ENCODE measurements at regions not wholly inside any gene's neighbourhood (a gene's known extent, or its start where the extent isn't known, plus 50 kb on each side); places are given as distances from the start of the nearest gene placed in this dataset.
"Not testable (repeated sequence)": the region's sequence is repeated elsewhere in the genome, so short reads cannot be mapped to it uniquely, and the experiment has no call there.

- Histone ChIP-seq H3K14ac (ENCODE audit: low read length) (no peak overlapping the region), H4K12ac (ENCODE audit: low read depth, low read length) (no peak overlapping the region), H3K4me3 (ENCODE audit: low read depth, low read length) (no peak overlapping the region), H3K79me2 (ENCODE audit: control insufficient read depth, insufficient read depth, low read length, poor library complexity) (no peaks in the 10 kb centered on the region), H2AFZ (ENCODE audit: insufficient read depth, low read length, poor library complexity) (no peak overlapping the region), H3K36me3 (ENCODE audit: control insufficient read depth in 1 of 2, insufficient read depth in 2 of 2, low read length in 2 of 2) (no peaks in the 10 kb centered on the region), H2BK120ac (ENCODE audit: insufficient read depth, low read length, poor library complexity) (no peak overlapping the region), H3K27ac (ENCODE audit: low read depth, low read length) (no peak overlapping the region), H2BK12ac (ENCODE audit: low read length) (no peak overlapping the region), H4K8ac (ENCODE audit: low read depth, low read length) (no peak overlapping the region), H4K91ac (ENCODE audit: low read depth, low read length) (no peak overlapping the region), H3K23ac (ENCODE audit: low read length) (no peak overlapping the region), H3K27me3 (ENCODE audit: insufficient read depth, low read length) (no peaks in the 10 kb centered on the region), H3K4me1 (ENCODE audit: control insufficient read depth in 1 of 2, insufficient read depth in 2 of 2, low read length in 2 of 2) (no peaks in the 10 kb centered on the region), H3K4ac (ENCODE audit: low read depth, low read length) (no peak overlapping the region), H3K9ac (ENCODE audit: low read length) (no peak overlapping the region), H3K79me1 (ENCODE audit: low read length) (no peaks in the 10 kb centered on the region), H3K4me2 (ENCODE audit: low read length) (no peak overlapping the region), H3K18ac (ENCODE audit: low read length) (no peak overlapping the region), H2AK5ac (ENCODE audit: low read length) (no peak overlapping the region), H2BK5ac (ENCODE audit: low read depth, low read length, poor library complexity) (no peak overlapping the region), H3K9me3 (ENCODE audit: insufficient read depth, low read depth, low read length) (peaks cover 4% of the 10 kb centered on the region)
- DNase-seq, result no peak
- WGBS (ENCODE audit: extremely low coverage, insufficient coverage, insufficient read length), result no CpG with 5 or more reads among the region's 3 CpGs
Observed at GRCh38 chr11:10954184-10954583, 96.3 kb upstream of the ZBED5 start.

GRCh38 chr11:10952872-10953271 is 95.0 kb upstream of the ZBED5 start:
- H2BK5ac ChIP-seq (ENCODE audit: low read depth, low read length, poor library complexity), result no peak overlapping the region
- H2AK5ac ChIP-seq (ENCODE audit: low read length), result no peak overlapping the region
- H3K4me3 ChIP-seq (ENCODE audit: low read depth, low read length), result no peak overlapping the region
- no peaks in the 10 kb centered on the region for H3K36me3 ChIP-seq (ENCODE audit: control insufficient read depth in 1 of 2, insufficient read depth in 2 of 2, low read length in 2 of 2)
- no peak for DNase-seq
- no peaks in the 10 kb centered on the region for H3K79me2 ChIP-seq (ENCODE audit: control insufficient read depth, insufficient read depth, low read length, poor library complexity)
- no peak overlapping the region for H2AFZ ChIP-seq (ENCODE audit: insufficient read depth, low read length, poor library complexity)
- H3K4me2 ChIP-seq (ENCODE audit: low read length), result no peak overlapping the region
- H3K4ac ChIP-seq (ENCODE audit: low read depth, low read length), result no peak overlapping the region
- no peaks in the 10 kb centered on the region for H3K79me1 ChIP-seq (ENCODE audit: low read length)
- H3K14ac ChIP-seq (ENCODE audit: low read length), result no peak overlapping the region
- H3K27ac ChIP-seq (ENCODE audit: low read depth, low read length), result no peak overlapping the region
- H3K23ac ChIP-seq (ENCODE audit: low read length), result no peak overlapping the region
- H3K18ac ChIP-seq (ENCODE audit: low read length), result no peak overlapping the region
- no peaks in the 10 kb centered on the region for H3K27me3 ChIP-seq (ENCODE audit: insufficient read depth, low read length)
- H2BK120ac ChIP-seq (ENCODE audit: insufficient read depth, low read length, poor library complexity), result no peak overlapping the region
- H4K8ac ChIP-seq (ENCODE audit: low read depth, low read length), result no peak overlapping the region
- H4K12ac ChIP-seq (ENCODE audit: low read depth, low read length), result no peak overlapping the region
- H3K9ac ChIP-seq (ENCODE audit: low read length), result no peak overlapping the region
- H4K91ac ChIP-seq (ENCODE audit: low read depth, low read length), result no peak overlapping the region
- WGBS (ENCODE audit: extremely low coverage, insufficient coverage, insufficient read length), result no CpG with 5 or more reads among the region's 1 CpG
- H3K4me1 ChIP-seq (ENCODE audit: control insufficient read depth in 1 of 2, insufficient read depth in 2 of 2, low read length in 2 of 2), result no peaks in the 10 kb centered on the region
- no peak overlapping the region for H2BK12ac ChIP-seq (ENCODE audit: low read length)
- H3K9me3 ChIP-seq (ENCODE audit: insufficient read depth, low read depth, low read length), result peaks cover 4% of the 10 kb centered on the region

GRCh38 chr11:10947935-10948334 is 90.1 kb upstream of the ZBED5 start:
- not testable (repeated sequence) for H3K4ac ChIP-seq (ENCODE audit: low read depth, low read length); H3K9me3 ChIP-seq (ENCODE audit: insufficient read depth, low read depth, low read length); H3K9ac ChIP-seq (ENCODE audit: low read length); H2BK120ac ChIP-seq (ENCODE audit: insufficient read depth, low read length, poor library complexity); H4K91ac ChIP-seq (ENCODE audit: low read depth, low read length); H4K8ac ChIP-seq (ENCODE audit: low read depth, low read length); H3K18ac ChIP-seq (ENCODE audit: low read length); H3K23ac ChIP-seq (ENCODE audit: low read length); H3K14ac ChIP-seq (ENCODE audit: low read length); H2AFZ ChIP-seq (ENCODE audit: insufficient read depth, low read length, poor library complexity); H2BK5ac ChIP-seq (ENCODE audit: low read depth, low read length, poor library complexity); H3K27me3 ChIP-seq (ENCODE audit: insufficient read depth, low read length); DNase-seq; H3K4me3 ChIP-seq (ENCODE audit: low read depth, low read length); H3K4me1 ChIP-seq (ENCODE audit: control insufficient read depth in 1 of 2, insufficient read depth in 2 of 2, low read length in 2 of 2); H3K27ac ChIP-seq (ENCODE audit: low read depth, low read length); H3K79me1 ChIP-seq (ENCODE audit: low read length); H2AK5ac ChIP-seq (ENCODE audit: low read length); H3K79me2 ChIP-seq (ENCODE audit: control insufficient read depth, insufficient read depth, low read length, poor library complexity); H3K4me2 ChIP-seq (ENCODE audit: low read length); H3K36me3 ChIP-seq (ENCODE audit: control insufficient read depth in 1 of 2, insufficient read depth in 2 of 2, low read length in 2 of 2); H4K12ac ChIP-seq (ENCODE audit: low read depth, low read length); H2BK12ac ChIP-seq (ENCODE audit: low read length)
- WGBS (ENCODE audit: extremely low coverage, insufficient coverage, insufficient read length), result no CpG with 5 or more reads among the region's 1 CpG

GRCh38 chr11:10946072-10946471 is 88.2 kb upstream of the ZBED5 start:
- H3K9ac ChIP-seq (ENCODE audit: low read length), result no peak overlapping the region
- no CpG with 5 or more reads among the region's 1 CpG for WGBS (ENCODE audit: extremely low coverage, insufficient coverage, insufficient read length)
- no peak for DNase-seq
- no peaks in the 10 kb centered on the region for H3K79me2 ChIP-seq (ENCODE audit: control insufficient read depth, insufficient read depth, low read length, poor library complexity)
- H4K8ac ChIP-seq (ENCODE audit: low read depth, low read length), result no peak overlapping the region
- H3K14ac ChIP-seq (ENCODE audit: low read length), result no peak overlapping the region
- H2BK5ac ChIP-seq (ENCODE audit: low read depth, low read length, poor library complexity), result no peak overlapping the region
- no peak overlapping the region for H2AFZ ChIP-seq (ENCODE audit: insufficient read depth, low read length, poor library complexity)
- no peaks in the 10 kb centered on the region for H3K4me1 ChIP-seq (ENCODE audit: control insufficient read depth in 1 of 2, insufficient read depth in 2 of 2, low read length in 2 of 2)
- H3K79me1 ChIP-seq (ENCODE audit: low read length), result no peaks in the 10 kb centered on the region
- H4K12ac ChIP-seq (ENCODE audit: low read depth, low read length), result no peak overlapping the region
- no peak overlapping the region for H3K18ac ChIP-seq (ENCODE audit: low read length)
- no peak overlapping the region for H4K91ac ChIP-seq (ENCODE audit: low read depth, low read length)
- no peaks in the 10 kb centered on the region for H3K9me3 ChIP-seq (ENCODE audit: insufficient read depth, low read depth, low read length)
- H2BK120ac ChIP-seq (ENCODE audit: insufficient read depth, low read length, poor library complexity), result no peak overlapping the region
- no peaks in the 10 kb centered on the region for H3K27me3 ChIP-seq (ENCODE audit: insufficient read depth, low read length)
- no peak overlapping the region for H3K23ac ChIP-seq (ENCODE audit: low read length)
- H3K4ac ChIP-seq (ENCODE audit: low read depth, low read length), result no peak overlapping the region
- no peak overlapping the region for H3K4me3 ChIP-seq (ENCODE audit: low read depth, low read length)
- H3K27ac ChIP-seq (ENCODE audit: low read depth, low read length), result no peak overlapping the region
- no peak overlapping the region for H2AK5ac ChIP-seq (ENCODE audit: low read length)
- no peaks in the 10 kb centered on the region for H3K36me3 ChIP-seq (ENCODE audit: control insufficient read depth in 1 of 2, insufficient read depth in 2 of 2, low read length in 2 of 2)
- H3K4me2 ChIP-seq (ENCODE audit: low read length), result no peak overlapping the region
- no peak overlapping the region for H2BK12ac ChIP-seq (ENCODE audit: low read length)

All from trophoblast cell (in vitro differentiated cells and primary cell).